ENCODE measurements at regions not wholly inside any gene's neighbourhood (a gene's known extent, or its start where the extent isn't known, plus 50 kb on each side); places are given as distances from the start of the nearest gene placed in this dataset.

GRCh38 chr14:105646175-105646574 is 119.8 kb downstream of the TMEM121 start:
- H4K91ac ChIP-seq (replicated peaks; ENCODE audit: insufficient read length, low read length), result no peak overlapping the region
- no peak overlapping the region for H3K23ac ChIP-seq (ENCODE audit: insufficient read length)
- H3K27ac ChIP-seq (ENCODE audit: low read depth, low read length), result no peak overlapping the region
- H3K56ac ChIP-seq (replicated peaks; ENCODE audit: insufficient read length, low read depth, low read length), result no peak overlapping the region
- 63% methylated on average over 5 of the region's 5 CpGs; no CpG with 5 or more reads in 1 of the 2 experiments for WGBS, 2 experiments (ENCODE audit: extremely low coverage in 1 of 2, insufficient coverage in 1 of 2, insufficient read length in 1 of 2, insufficient replicate concordance in 2 of 2, low coverage in 1 of 2, low lambda C conversion rate in 2 of 2, missing lambda C conversion rate in 1 of 2)
- H2BK120ac ChIP-seq (replicated peaks; ENCODE audit: low read depth, low read length), result no peak overlapping the region
- no peak overlapping the region for H3K4ac ChIP-seq (replicated peaks; ENCODE audit: insufficient read length, low read depth, low read length)
- no peak overlapping the region for H3K4me2 ChIP-seq (ENCODE audit: insufficient read depth in 1 of 2, low read depth in 2 of 2, low read length in 2 of 2)
- ChIA-PET POLR2A (ENCODE audit: partially characterized antibody) (no interaction called here), CTCF (ENCODE audit: partially characterized antibody) (interaction anchor here (1.1 kb wide), 1 partner anchor 31 kb away, joined by 4 read pairs; no protein-coding TSS in a partner anchor)
- no peak overlapping the region for H2BK5ac ChIP-seq (ENCODE audit: low read depth, low read length)
- no peak overlapping the region for H3K4me3 ChIP-seq (ENCODE audit: extremely low read depth in 1 of 4, insufficient read depth in 2 of 4, low read depth in 3 of 4, low read length in 4 of 4)
- no peaks in the 10 kb centered on the region for H3K79me2 ChIP-seq (ENCODE audit: control insufficient read depth in 1 of 2, insufficient read depth in 2 of 2, low read length in 2 of 2)
- H3K27me3 ChIP-seq (replicated peaks in 1 of 4; ENCODE audit: control insufficient read depth in 3 of 4, extremely low read depth in 1 of 4, insufficient read depth in 3 of 4, low read length in 3 of 4), result no peaks in the 10 kb centered on the region
- no peak overlapping the region for H3K18ac ChIP-seq (ENCODE audit: extremely low read depth, low read length)
- H2AFZ ChIP-seq (ENCODE audit: low read length), result no peak overlapping the region
- H3K9ac ChIP-seq (replicated peaks in 1 of 4; ENCODE audit: extremely low read depth in 1 of 4, low read depth in 3 of 4, low read length in 3 of 4), result no peak overlapping the region
- no peak overlapping the region for H2AK5ac ChIP-seq (ENCODE audit: low read depth, low read length)
- no peak overlapping the region for H2BK15ac ChIP-seq (ENCODE audit: low read length)
- H2BK12ac ChIP-seq (ENCODE audit: low read depth, low read length), result no peak overlapping the region
- H3K36me3 ChIP-seq (ENCODE audit: control insufficient read depth in 2 of 4, insufficient read depth in 4 of 4, low read length in 3 of 4), result no peaks in the 10 kb centered on the region
- no peak overlapping the region for H4K8ac ChIP-seq (ENCODE audit: extremely low read depth, insufficient read depth, low read length)
- H3K14ac ChIP-seq (ENCODE audit: insufficient read length), result no peak overlapping the region
- no peaks in the 10 kb centered on the region for H3K4me1 ChIP-seq (replicated peaks in 1 of 4; ENCODE audit: control insufficient read depth in 3 of 4, insufficient read depth in 4 of 4, low read length in 3 of 4)
- H3K9me3 ChIP-seq (ENCODE audit: insufficient read depth in 2 of 2, low read depth in 1 of 2, low read length in 1 of 2), result peaks cover 40 to 78% of the 10 kb centered on the region in 2 experiments; a peak in 3 of 4 replicates
- no peaks in the 10 kb centered on the region for H3K23me2 ChIP-seq (ENCODE audit: low read depth, low read length)
- H4K5ac ChIP-seq (ENCODE audit: insufficient read length, low read depth, low read length), result no peak overlapping the region
- H3K79me1 ChIP-seq (ENCODE audit: low read depth, low read length), result no peaks in the 10 kb centered on the region
- DNase-seq (ENCODE audit: low read depth in 1 of 2, low spot score in 2 of 2) (no peak), FAIRE-seq (no peak)
- H4K20me1 ChIP-seq (replicated peaks in 1 of 2; ENCODE audit: control insufficient read depth in 1 of 2, insufficient read depth in 2 of 2, low read length in 2 of 2), result no peaks in the 10 kb centered on the region
- no peak overlapping the region for H2BK20ac ChIP-seq (ENCODE audit: low read length)
- TF ChIP-seq TAF7 (optimal IDR thresholded peaks at IDR 0.05; ENCODE audit: borderline replicate concordance, low read depth, low read length), result no peak
- TF ChIP-seq MAFK (IDR thresholded peaks at IDR 0.05; ENCODE audit: low read depth, low read length), result no peak
- no peak for TF ChIP-seq TAF1 (IDR thresholded peaks at IDR 0.05; ENCODE audit: low read depth, low read length)
- TF ChIP-seq NANOG (IDR thresholded peaks at IDR 0.05; ENCODE audit: insufficient read depth, low read depth, low read length, poor library complexity, severe bottlenecking), result no peak
- TF ChIP-seq KDM4A (IDR thresholded peaks at IDR 0.05; ENCODE audit: low read depth, low read length, severe bottlenecking), result no peak
- no peak for TF ChIP-seq YY1 (IDR thresholded peaks at IDR 0.05; ENCODE audit: low read depth, low read length)
- TF ChIP-seq ASH2L (IDR thresholded peaks at IDR 0.05; ENCODE audit: low read length), result no peak

Measured in H1 (cell line).